Ishikawa (cell line): ENCODE measurements at regions not wholly inside any gene's neighbourhood (a gene's known extent, or its start where the extent isn't known, plus 50 kb on each side); places are given as distances from the start of the nearest gene placed in this dataset.

Experiments used
- CEBPB ChIP-seq: IDR thresholded peaks from 2 replicates; pipeline ENCODE4 v1.6.1; 2012
- CREB1 ChIP-seq: IDR thresholded peaks from 2 replicates; pipeline ENCODE4 v1.6.1; 2012; ENCODE audit warnings: low read depth
- EGR1 ChIP-seq: IDR thresholded peaks from 2 replicates; pipeline ENCODE4 v1.6.1; 2012
- EP300 ChIP-seq: IDR thresholded peaks from 2 replicates; pipeline ENCODE4 v1.6.1; 2012; ENCODE audit warnings: borderline replicate concordance
- FOXM1 ChIP-seq: IDR thresholded peaks from 2 replicates; pipeline ENCODE4 v1.6.1; 2012; ENCODE audit warnings: low read depth, borderline replicate concordance
- MAX ChIP-seq: IDR thresholded peaks from 2 replicates; pipeline ENCODE4 v1.6.1; 2012
- NFIC ChIP-seq: IDR thresholded peaks from 2 replicates; pipeline ENCODE4 v1.6.1; 2012
- RAD21 ChIP-seq: IDR thresholded peaks from 2 replicates; pipeline ENCODE4 v1.6.1; 2012; ENCODE audit warnings: low read depth
- TAF1 ChIP-seq: IDR thresholded peaks from 2 replicates; pipeline ENCODE4 v1.6.1; 2012; ENCODE audit warnings: low read depth, mild to moderate bottlenecking
- TCF12 ChIP-seq: IDR thresholded peaks from 2 replicates; pipeline ENCODE4 v1.6.1; 2012; ENCODE audit warnings: low read depth
- TEAD4 ChIP-seq: IDR thresholded peaks from 2 replicates; pipeline ENCODE4 v1.6.1; 2012
- USF1 ChIP-seq: IDR thresholded peaks from 2 replicates; pipeline ENCODE4 v1.6.1; 2012
- YY1 ChIP-seq: IDR thresholded peaks from 2 replicates; pipeline ENCODE4 v1.6.1; 2012; ENCODE audit warnings: low read depth
- ZBTB7A ChIP-seq: IDR thresholded peaks from 2 replicates; pipeline ENCODE4 v1.6.1; 2012; ENCODE audit warnings: low read depth
- TF ChIP-seq, protein P1 (sequence below): IDR thresholded peaks from 2 replicates; pipeline ENCODE4 v1.6.1; 2012; ENCODE audit warnings: low read depth, mild to moderate bottlenecking

- TF ChIP-seq ZBTB7A, result no peak
- no peak for TF ChIP-seq TCF12
- TF ChIP-seq USF1, result no peak
- TF ChIP-seq EP300, result no peak
- no peak for TF ChIP-seq YY1
- TF ChIP-seq CEBPB, result no peak
- TF ChIP-seq, protein P1, sequence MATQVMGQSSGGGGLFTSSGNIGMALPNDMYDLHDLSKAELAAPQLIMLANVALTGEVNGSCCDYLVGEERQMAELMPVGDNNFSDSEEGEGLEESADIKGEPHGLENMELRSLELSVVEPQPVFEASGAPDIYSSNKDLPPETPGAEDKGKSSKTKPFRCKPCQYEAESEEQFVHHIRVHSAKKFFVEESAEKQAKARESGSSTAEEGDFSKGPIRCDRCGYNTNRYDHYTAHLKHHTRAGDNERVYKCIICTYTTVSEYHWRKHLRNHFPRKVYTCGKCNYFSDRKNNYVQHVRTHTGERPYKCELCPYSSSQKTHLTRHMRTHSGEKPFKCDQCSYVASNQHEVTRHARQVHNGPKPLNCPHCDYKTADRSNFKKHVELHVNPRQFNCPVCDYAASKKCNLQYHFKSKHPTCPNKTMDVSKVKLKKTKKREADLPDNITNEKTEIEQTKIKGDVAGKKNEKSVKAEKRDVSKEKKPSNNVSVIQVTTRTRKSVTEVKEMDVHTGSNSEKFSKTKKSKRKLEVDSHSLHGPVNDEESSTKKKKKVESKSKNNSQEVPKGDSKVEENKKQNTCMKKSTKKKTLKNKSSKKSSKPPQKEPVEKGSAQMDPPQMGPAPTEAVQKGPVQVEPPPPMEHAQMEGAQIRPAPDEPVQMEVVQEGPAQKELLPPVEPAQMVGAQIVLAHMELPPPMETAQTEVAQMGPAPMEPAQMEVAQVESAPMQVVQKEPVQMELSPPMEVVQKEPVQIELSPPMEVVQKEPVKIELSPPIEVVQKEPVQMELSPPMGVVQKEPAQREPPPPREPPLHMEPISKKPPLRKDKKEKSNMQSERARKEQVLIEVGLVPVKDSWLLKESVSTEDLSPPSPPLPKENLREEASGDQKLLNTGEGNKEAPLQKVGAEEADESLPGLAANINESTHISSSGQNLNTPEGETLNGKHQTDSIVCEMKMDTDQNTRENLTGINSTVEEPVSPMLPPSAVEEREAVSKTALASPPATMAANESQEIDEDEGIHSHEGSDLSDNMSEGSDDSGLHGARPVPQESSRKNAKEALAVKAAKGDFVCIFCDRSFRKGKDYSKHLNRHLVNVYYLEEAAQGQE, result no peak
- TF ChIP-seq NFIC, result no peak
- no peak for TF ChIP-seq MAX
- no peak for TF ChIP-seq CREB1
- no peak for TF ChIP-seq FOXM1
- no peak for TF ChIP-seq TAF1
- no peak for TF ChIP-seq RAD21
- TF ChIP-seq EGR1, result no peak
- TF ChIP-seq TEAD4, result no peak
These were observed 99.5 kb downstream of the SNRPN start for GRCh38 chr15:25054329-25054728.

- TF ChIP-seq TCF12, result no peak
- no peak for TF ChIP-seq MAX
- no peak for TF ChIP-seq EP300
- no peak for TF ChIP-seq CEBPB
These were observed 100.2 kb downstream of the SNRPN start for GRCh38 chr15:25054943-25055342.

DNA sequence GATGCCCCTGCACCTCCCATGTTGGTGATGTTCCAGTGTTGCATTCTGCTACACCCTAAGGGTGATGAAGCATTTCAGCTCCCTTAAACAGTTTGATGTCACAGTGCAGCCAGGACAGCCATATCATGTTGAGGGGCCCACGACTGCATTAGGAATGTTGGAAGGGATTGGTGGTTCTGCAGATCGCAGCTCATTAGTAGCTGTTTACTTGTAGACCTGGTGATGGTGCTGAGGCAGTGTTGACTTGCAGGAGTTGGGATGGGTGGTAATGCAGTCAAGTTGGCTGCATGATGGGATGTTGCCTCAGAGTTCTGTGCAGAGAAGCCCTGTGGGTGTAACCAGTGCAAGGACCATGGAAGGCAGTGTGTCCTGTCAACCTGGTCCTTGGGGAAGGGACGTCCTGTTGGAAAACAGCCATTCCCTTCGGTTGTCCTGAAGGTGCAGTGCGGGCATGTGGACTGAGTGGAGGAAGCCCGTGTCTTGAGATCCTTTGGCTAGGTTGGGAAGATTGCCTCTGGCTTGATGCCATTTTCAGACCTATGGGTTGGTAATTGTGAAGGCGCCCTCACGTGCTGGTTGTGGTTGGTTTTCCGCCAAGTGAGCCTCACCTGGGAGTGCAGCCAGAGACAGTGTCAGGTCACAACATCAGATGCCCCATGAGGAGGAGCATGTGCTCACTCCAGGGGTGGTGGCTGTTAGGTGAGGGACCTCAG, 100.7 kb downstream of the SNRPN start:
- no peak for TF ChIP-seq TCF12
- TF ChIP-seq CEBPB, result no peak
- TF ChIP-seq ZBTB7A, result no peak
- no peak for TF ChIP-seq MAX
- TF ChIP-seq, protein P1, result no peak
- TF ChIP-seq FOXM1, result no peak

GRCh38 chr15:25056484-25057425, 102.0 kb downstream of the SNRPN start:
- no peak for TF ChIP-seq CREB1
- no peak for TF ChIP-seq TEAD4
- no peak for TF ChIP-seq ZBTB7A
- no peak for TF ChIP-seq TAF1
- TF ChIP-seq NFIC, result no peak
- TF ChIP-seq EGR1, result no peak

DNA sequence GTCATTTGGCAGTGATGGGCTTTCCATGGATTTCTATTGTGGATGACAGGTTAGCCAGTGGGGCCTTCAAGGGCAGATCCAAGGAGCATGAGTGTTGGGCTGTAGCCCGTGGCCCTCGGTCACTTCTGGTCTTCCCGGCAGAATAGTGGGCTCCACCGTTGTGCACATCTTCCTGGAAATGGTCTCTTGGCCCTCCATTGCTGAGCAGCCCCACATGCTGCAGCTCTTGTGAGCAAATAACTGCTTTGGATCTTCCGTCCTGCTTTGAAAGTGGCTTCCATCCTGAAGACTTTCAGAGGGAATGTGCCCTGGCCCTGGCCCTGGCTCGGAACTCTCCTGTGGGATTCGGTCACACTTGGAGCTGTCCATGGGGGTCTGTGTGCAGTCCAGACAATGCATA, 102.8 kb downstream of the SNRPN start:
- TF ChIP-seq RAD21 (no peak), TCF12 (no peak), EGR1 (no peak), CREB1 (no peak), MAX (no peak), TAF1 (no peak), EP300 (no peak), TEAD4 (no peak), YY1 (no peak)
- TF ChIP-seq, protein P1, result no peak
